Muscle of arm (tissue), 1 donor: ENCODE measurements at regions not wholly inside any gene's neighbourhood (a gene's known extent, or its start where the extent isn't known, plus 50 kb on each side); places are given as distances from the start of the nearest gene placed in this dataset.

ENCODE experiments used
- DNase-seq: peaks from one replicate; pipeline ENCODE4 v3.0.0-alpha.2; 2013

- DNase-seq = no peak
Observed at GRCh38 chr5:8848997-8849594, 696.8 kb downstream of the SEMA5A start.

GRCh38 chr5:8851101-8851500, 694.8 kb downstream of the SEMA5A start:
- no peak for DNase-seq

GRCh38 chr5:8857051-8857450, 688.8 kb downstream of the SEMA5A start:
- no peak for DNase-seq

- no peak for DNase-seq
Observed at GRCh38 chr5:8861764-8862163, 684.1 kb downstream of the SEMA5A start.

GRCh38 chr5:8864053-8864452, 681.8 kb downstream of the SEMA5A start:
- no peak for DNase-seq

GRCh38 chr5:8865266-8865665, 680.6 kb downstream of the SEMA5A start:
- no peak for DNase-seq

GRCh38 chr5:8865686-8866374, 680.0 kb downstream of the SEMA5A start:
- DNase-seq = no peak

- DNase-seq = no peak
Observed at GRCh38 chr5:8868283-8868682, 677.6 kb downstream of the SEMA5A start.

GRCh38 chr5:8869932-8870331, 675.9 kb downstream of the SEMA5A start:
- no peak for DNase-seq

GRCh38 chr5:8870349-8870958, 675.4 kb downstream of the SEMA5A start:
- DNase-seq = no peak

GRCh38 chr5:8870959-8871355, 674.9 kb downstream of the SEMA5A start:
- no peak for DNase-seq

- no peak for DNase-seq
Observed at GRCh38 chr5:8871446-8871845, 674.4 kb downstream of the SEMA5A start.

- DNase-seq = no peak
Observed at GRCh38 chr5:8875722-8876121, 670.2 kb downstream of the SEMA5A start.

- no peak for DNase-seq
Observed at GRCh38 chr5:8879248-8879647, 666.6 kb downstream of the SEMA5A start.

- DNase-seq = no peak
Observed at GRCh38 chr5:8884029-8884428, 661.8 kb downstream of the SEMA5A start.

GRCh38 chr5:8892926-8893325, 652.9 kb downstream of the SEMA5A start:
- DNase-seq = no peak

- no peak for DNase-seq
Observed at GRCh38 chr5:8894031-8894430, 651.8 kb downstream of the SEMA5A start.

GRCh38 chr5:8895062-8895461, 650.8 kb downstream of the SEMA5A start:
- DNase-seq = no peak

GRCh38 chr5:8895599-8895998, 650.3 kb downstream of the SEMA5A start:
- DNase-seq = no peak

- DNase-seq = no peak
Observed at GRCh38 chr5:8897316-8897715, 648.6 kb downstream of the SEMA5A start.

- peak; percentile 13 for DNase-seq
Observed at GRCh38 chr5:8905021-8905420, 640.9 kb downstream of the SEMA5A start.

GRCh38 chr5:8906303-8906967, 639.4 kb downstream of the SEMA5A start:
- no peak for DNase-seq
